ENCODE measurements at regions not wholly inside any gene's neighbourhood (a gene's known extent, or its start where the extent isn't known, plus 50 kb on each side); places are given as distances from the start of the nearest gene placed in this dataset.
"Not testable (repeated sequence)": the region's sequence is repeated elsewhere in the genome, so short reads cannot be mapped to it uniquely, and the experiment has no call there.

DNA sequence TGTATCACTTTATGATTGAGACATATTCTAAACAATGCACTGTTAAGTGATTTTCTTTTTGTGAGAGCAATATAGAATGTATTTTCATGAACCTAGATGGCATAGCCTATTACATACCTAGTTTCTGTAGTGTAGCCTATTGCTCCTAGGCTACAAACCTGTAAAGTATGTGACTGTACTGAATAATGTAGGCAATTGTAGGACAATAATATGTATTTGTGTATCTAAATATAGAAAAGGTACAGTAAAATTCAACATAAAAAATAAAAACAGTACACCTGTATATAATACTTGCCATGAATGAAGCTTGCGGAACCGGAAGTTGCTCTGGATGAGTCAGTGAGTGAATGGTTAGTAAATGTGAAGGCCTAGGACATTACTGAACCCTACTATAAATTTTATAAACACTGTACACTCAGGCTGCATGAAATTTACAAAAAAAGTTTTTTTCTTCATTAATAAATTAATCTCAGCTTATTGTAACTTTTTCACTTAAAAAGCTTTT is 106.7 kb downstream of the VSIG4 start:
- TF ChIP-seq, protein P1, sequence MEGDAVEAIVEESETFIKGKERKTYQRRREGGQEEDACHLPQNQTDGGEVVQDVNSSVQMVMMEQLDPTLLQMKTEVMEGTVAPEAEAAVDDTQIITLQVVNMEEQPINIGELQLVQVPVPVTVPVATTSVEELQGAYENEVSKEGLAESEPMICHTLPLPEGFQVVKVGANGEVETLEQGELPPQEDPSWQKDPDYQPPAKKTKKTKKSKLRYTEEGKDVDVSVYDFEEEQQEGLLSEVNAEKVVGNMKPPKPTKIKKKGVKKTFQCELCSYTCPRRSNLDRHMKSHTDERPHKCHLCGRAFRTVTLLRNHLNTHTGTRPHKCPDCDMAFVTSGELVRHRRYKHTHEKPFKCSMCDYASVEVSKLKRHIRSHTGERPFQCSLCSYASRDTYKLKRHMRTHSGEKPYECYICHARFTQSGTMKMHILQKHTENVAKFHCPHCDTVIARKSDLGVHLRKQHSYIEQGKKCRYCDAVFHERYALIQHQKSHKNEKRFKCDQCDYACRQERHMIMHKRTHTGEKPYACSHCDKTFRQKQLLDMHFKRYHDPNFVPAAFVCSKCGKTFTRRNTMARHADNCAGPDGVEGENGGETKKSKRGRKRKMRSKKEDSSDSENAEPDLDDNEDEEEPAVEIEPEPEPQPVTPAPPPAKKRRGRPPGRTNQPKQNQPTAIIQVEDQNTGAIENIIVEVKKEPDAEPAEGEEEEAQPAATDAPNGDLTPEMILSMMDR (IDR thresholded peaks at IDR 0.05): no peak
- H3K36me3 ChIP-seq: no peaks in the 10 kb centered on the region
- ATAC-seq (no peak), FAIRE-seq (no peak), DNase-seq (no peak)
- H3K9me3 ChIP-seq: no peaks in the 10 kb centered on the region
- no peaks in the 10 kb centered on the region for H3K4me1 ChIP-seq
- no peak overlapping the region for H3K4me3 ChIP-seq
- H3K27me3 ChIP-seq: peaks cover 0 to 9% (median 0%) of the 10 kb centered on the region in 4 donors
- WGBS, 2 donors: 73 to 89% methylated on average over 2 of the region's 2 CpGs
- intact Hi-C loops (cut with DNase I): no loop called here
- H3K27ac ChIP-seq: no peak overlapping the region

DNA sequence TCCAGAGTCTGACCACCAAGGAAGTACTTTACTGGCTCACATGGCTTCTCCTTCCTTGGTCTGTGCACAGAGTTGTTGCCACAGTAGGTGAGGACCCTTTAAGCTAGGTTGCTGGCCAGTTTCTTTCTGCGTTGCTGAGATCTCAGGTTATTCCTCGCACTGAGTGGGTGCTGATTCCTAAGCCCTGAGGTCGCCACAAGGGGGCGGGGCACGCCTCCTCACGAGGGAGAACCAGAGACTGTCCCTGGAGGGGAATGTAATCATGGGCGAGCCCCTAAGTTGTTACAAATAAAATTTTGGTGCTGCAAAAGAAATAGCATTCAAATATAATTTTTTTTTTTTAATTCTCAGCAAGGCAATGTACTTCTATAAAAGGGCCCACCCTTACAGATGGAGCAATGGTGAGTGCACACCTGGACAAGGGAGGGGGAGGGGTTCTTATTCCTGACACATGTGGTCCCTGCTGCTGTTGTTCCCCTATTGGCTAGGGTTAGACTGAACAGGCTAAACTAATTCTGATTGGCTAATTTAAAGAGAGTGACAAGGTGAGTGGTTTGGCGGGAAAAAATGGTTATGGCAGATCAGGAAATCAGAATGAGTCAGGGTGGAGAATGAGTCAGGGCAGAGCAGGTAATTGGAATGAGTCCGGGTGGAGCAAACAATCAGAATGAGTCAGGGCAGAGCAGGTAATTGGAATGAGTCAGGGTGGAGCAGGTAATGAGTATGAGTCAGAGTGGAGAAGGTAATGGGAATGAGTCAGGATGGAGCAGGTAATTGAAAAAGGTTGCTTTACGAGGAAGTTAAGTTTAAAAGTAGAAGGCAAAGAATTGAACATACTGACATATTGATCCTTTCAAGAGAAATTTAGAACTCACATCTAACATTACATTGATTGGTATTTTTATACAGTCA is 107.5 kb downstream of the VSIG4 start:
- H3K4me3 ChIP-seq: no peak overlapping the region
- H3K4me1 ChIP-seq: no peaks in the 10 kb centered on the region
- no peak overlapping the region for H3K27ac ChIP-seq
- H3K9me3 ChIP-seq: no peaks in the 10 kb centered on the region
- WGBS, 2 donors: 53 to 64% methylated on average over 10 of the region's 10 CpGs
- ATAC-seq: peak in 1 of 4 donors; percentile 22
- H3K36me3 ChIP-seq: no peaks in the 10 kb centered on the region
- intact Hi-C loops (cut with DNase I): no loop called here
- FAIRE-seq: peak; percentile 57
- H3K27me3 ChIP-seq: peaks cover 0 to 9% (median 0%) of the 10 kb centered on the region in 4 donors
- TF ChIP-seq, protein P1 (IDR thresholded peaks at IDR 0.05): no peak
- DNase-seq: no peak

DNA sequence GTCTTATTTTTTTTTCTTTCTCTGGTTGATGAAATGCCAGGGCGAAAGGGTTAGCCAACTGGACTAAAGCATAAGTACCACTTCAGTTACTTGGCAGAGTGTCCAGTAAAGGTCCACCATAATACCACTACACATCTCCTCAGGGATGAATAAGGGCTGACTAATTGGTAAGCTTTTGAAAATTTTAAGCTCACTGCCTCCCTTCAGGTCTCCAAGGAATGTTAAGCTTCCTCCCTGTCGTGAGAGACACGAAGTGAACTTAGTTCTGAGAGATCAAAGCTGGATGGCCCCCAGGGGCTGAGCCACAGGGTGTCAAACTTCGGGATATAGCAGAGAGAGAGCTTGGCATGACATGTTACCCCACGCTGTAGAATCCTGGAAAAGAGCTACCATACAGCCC is 111.4 kb downstream of the VSIG4 start:
- Histone ChIP-seq H3K4me3 (no peak overlapping the region), H3K9me3 (no peaks in the 10 kb centered on the region), H3K27ac (no peak overlapping the region), H3K4me1 (no peaks in the 10 kb centered on the region), H3K36me3 (no peaks in the 10 kb centered on the region), H3K27me3 (peaks cover 0 to 22% (median 0%) of the 10 kb centered on the region in 4 donors)
- DNase-seq (no peak), FAIRE-seq (no peak), ATAC-seq (no peak)
- intact Hi-C loops (cut with DNase I): no loop called here
- TF ChIP-seq, protein P1 (IDR thresholded peaks at IDR 0.05): no peak
- WGBS, 2 donors: 20 to 24% methylated on average over 5 of the region's 5 CpGs

DNA sequence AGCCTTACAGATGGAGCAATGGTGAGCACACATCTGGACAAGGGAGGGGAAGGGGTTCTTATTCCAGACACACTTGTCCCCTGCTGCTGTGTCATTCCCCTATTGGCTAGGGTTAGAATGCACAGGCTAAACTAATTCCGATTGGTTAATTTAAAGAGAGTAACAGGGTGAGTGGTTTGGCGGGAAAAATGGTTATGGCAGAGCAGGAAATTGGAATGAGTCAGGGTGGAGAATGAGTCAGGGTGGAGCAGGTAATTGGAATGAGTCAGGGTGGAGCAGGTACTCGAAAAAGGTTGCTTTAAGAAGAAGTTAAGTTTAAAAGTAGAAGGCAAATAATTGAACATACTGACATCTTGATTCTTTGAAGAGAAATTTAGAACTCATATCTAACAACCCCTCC is 112.5 kb downstream of the VSIG4 start:
- peaks cover 0 to 15% (median 2%) of the 10 kb centered on the region in 4 donors for H3K27me3 ChIP-seq
- H3K36me3 ChIP-seq; H3K4me3 ChIP-seq; H3K9me3 ChIP-seq; H3K4me1 ChIP-seq; ATAC-seq; intact Hi-C loops (cut with DNase I); FAIRE-seq; DNase-seq; H3K27ac ChIP-seq: not testable (repeated sequence)
- WGBS, 2 donors: 31 to 42% methylated on average over 3 of the region's 3 CpGs

DNA sequence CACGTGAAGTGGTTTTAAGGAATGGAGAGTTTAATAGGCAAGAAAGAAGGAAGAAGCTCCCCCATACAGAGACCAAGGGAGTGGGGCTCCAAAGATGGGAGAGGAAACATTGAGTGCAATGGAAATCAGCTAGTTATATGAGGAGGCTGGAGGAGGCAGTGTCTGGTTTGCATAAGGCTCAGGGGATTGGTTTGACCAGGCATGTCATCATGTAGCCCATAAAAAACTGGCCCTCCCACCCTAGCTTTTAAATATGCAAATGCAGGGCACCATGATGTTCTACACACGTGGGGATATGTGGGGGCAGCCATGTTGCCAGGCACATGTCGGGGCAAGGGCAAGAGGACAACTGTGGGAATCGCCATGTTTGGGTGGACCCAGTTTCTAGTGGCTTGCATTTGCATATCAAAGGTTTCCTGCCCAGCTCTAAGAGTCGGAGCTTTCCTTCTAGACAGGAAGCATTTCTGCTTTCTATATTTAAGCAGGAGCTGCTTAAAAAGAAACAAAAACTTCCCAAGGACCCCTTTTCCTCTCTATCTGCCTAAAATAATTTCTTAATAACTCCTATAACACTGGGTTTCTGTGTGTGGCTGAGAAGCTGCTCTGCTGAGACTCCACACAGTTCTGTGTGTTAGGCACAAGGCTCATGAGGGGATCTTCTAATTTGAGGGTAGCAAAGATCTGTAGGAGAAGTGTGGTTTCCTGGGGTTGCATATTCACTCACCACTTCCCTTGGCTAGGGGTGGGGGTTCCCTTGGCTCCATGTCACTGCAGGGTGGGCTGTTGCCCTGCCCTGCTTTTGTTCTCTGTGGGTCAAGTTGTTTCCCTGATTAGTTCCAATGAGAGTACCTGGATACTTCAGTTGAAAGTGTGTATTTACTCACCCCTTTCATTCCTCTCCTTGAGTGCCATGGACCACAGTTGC is 113.5 kb downstream of the VSIG4 start:
- DNase-seq (no peak), FAIRE-seq (no peak), ATAC-seq (no peak)
- no peaks in the 10 kb centered on the region for H3K4me1 ChIP-seq
- no peak overlapping the region for H3K27ac ChIP-seq
- 46 to 47% methylated on average over 5 of the region's 5 CpGs for WGBS, 2 donors
- H3K9me3 ChIP-seq: no peaks in the 10 kb centered on the region
- peaks cover 0 to 15% (median 2%) of the 10 kb centered on the region in 4 donors for H3K27me3 ChIP-seq
- intact Hi-C loops (cut with DNase I): no loop called here
- TF ChIP-seq, protein P1 (IDR thresholded peaks at IDR 0.05): no peak
- H3K4me3 ChIP-seq: no peak overlapping the region
- no peaks in the 10 kb centered on the region for H3K36me3 ChIP-seq
